ENCODE measurements at regions not wholly inside any gene's neighbourhood (a gene's known extent, or its start where the extent isn't known, plus 50 kb on each side); places are given as distances from the start of the nearest gene placed in this dataset.

GRCh38 chr5:87020099-87020934 is 247.4 kb upstream of the RASA1 start:
- H3K9me2 ChIP-seq (ENCODE audit: insufficient read depth), result 0 out of 2 replicates have a peak, but pooled peaks cover 2% of the 10 kb centered on the region
- H3K79me2 ChIP-seq (replicated peaks; ENCODE audit: insufficient read depth), result no peaks in the 10 kb centered on the region
- H2AFZ ChIP-seq, result peak overlapping the region; percentile 96
- no peaks in the 10 kb centered on the region for H3F3A ChIP-seq (replicated peaks; ENCODE audit: low read depth)
- no peaks in the 10 kb centered on the region for H3K36me3 Mint-ChIP-seq (ENCODE audit: low read depth)
- H3K4me1 ChIP-seq (ENCODE audit: insufficient read depth), result peaks cover 22% of the 10 kb centered on the region
- H3K4me3 Mint-ChIP-seq, result no peak overlapping the region
- H3K4me3 ChIP-seq, result no peak overlapping the region
- DNase-seq (ENCODE audit: low spot score) (no peak), ATAC-seq (peak; percentile 81)
- no peaks in the 10 kb centered on the region for H4K20me1 ChIP-seq (replicated peaks; ENCODE audit: insufficient read depth)
- no peaks in the 10 kb centered on the region for H3K27me3 ChIP-seq (ENCODE audit: insufficient read depth)
- H3K36me3 ChIP-seq (ENCODE audit: insufficient read depth), result no peaks in the 10 kb centered on the region
- H3K27me3 Mint-ChIP-seq (ENCODE audit: insufficient read depth, low read depth, poor library complexity), result no peaks in the 10 kb centered on the region
- H3K4me2 ChIP-seq, result 0 out of 2 replicates have a peak overlapping the region, but pooled peaks have one; percentile 43
- peaks cover 17% of the 10 kb centered on the region for H3K4me1 Mint-ChIP-seq
- H3K27ac Mint-ChIP-seq, result no peak overlapping the region; the same call in 1 of the 2 replicates
- peaks cover 8% of the 10 kb centered on the region; the same call in 2 of the 3 replicates for H3K9me3 Mint-ChIP-seq
- no peak overlapping the region for H3K27ac ChIP-seq (ENCODE audit: low read depth)
- TF ChIP-seq ZNF462 (CRISPR knock-in tag; IDR thresholded peaks at IDR 0.05) (no peak), EZH2phosphoT487 (IDR thresholded peaks at IDR 0.05; ENCODE audit: unreplicated experiment) (no peak), CTCF (conservative IDR thresholded peaks at IDR 0.05; ENCODE audit: low read depth in 2 of 2) (no peak), EZH2 (IDR thresholded peaks at IDR 0.05; ENCODE audit: low read depth, unreplicated experiment) (no peak), STAT1 (IDR thresholded peaks at IDR 0.05; ENCODE audit: unreplicated experiment) (no peak), POLR2AphosphoS5 (IDR thresholded peaks at IDR 0.05; ENCODE audit: low read depth) (no peak), ZNF331 (CRISPR knock-in tag; IDR thresholded peaks at IDR 0.05; ENCODE audit: low read depth) (no peak), CREB1 (CRISPR knock-in tag; IDR thresholded peaks at IDR 0.05; ENCODE audit: low read depth) (no peak), ETS1 (IDR thresholded peaks at IDR 0.05) (no peak), JUNB (IDR thresholded peaks at IDR 0.05; ENCODE audit: unreplicated experiment) (no peak), ZNF114 (CRISPR knock-in tag; IDR thresholded peaks at IDR 0.05) (no peak), NANOG (IDR thresholded peaks at IDR 0.05; ENCODE audit: borderline replicate concordance) (no peak)

All from GM23338 (cell line).